Adrenal gland (tissue), 5 donors: ENCODE measurements at regions not wholly inside any gene's neighbourhood (a gene's known extent, or its start where the extent isn't known, plus 50 kb on each side); places are given as distances from the start of the nearest gene placed in this dataset.

ENCODE experiments used
- POLR2A ChIP-seq, 2 donors: fragments of 450-650 bp; IDR thresholded peaks; one replicate each; pipeline ENCODE4 v1.6.1; 2017; ENCODE audit warnings: antibody characterized with exemption in 2 of 2, mild to moderate bottlenecking in 2 of 2, moderate library complexity in 1 of 2
- TF ChIP-seq, protein P1 (sequence below), 6 experiments: fragments of 450-650 bp in 4 of 6; fragments of 200-600 bp in 2 of 6; sonication (generic) in 1 of 6; IDR thresholded peaks; 1 replicate in 5 of 6; 2 replicates in 1 of 6; pipeline versions ENCODE4 v1.5.1 to v1.8.0; 2016 to 2021; ENCODE audit warnings: antibody characterized with exemption in 6 of 6, mild to moderate bottlenecking in 2 of 6, moderate library complexity in 1 of 6
- donor health status: DM: no; HTN: no; CAD: no.

DNA sequence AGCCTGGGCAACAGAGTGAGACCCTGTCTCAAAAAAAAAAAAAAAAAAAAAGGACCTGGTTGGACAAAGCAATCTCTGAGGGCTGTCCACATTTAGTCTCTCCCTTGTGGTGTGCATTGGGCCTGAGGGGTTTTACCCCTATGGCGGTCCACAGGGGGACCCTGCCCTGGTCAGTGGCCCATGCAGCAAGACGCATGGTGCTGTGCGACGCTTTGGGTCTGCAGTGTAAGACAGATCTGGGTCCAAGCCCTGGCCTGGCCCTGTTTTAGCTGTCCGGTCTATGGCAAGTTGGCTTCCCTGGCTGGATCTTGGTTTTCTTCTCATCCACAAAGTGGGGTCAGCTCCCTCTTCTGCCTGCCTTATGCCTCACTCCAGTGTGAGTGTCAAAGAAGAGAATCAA is 123.2 kb upstream of the NLRP1 start:
- TF ChIP-seq, protein P1, sequence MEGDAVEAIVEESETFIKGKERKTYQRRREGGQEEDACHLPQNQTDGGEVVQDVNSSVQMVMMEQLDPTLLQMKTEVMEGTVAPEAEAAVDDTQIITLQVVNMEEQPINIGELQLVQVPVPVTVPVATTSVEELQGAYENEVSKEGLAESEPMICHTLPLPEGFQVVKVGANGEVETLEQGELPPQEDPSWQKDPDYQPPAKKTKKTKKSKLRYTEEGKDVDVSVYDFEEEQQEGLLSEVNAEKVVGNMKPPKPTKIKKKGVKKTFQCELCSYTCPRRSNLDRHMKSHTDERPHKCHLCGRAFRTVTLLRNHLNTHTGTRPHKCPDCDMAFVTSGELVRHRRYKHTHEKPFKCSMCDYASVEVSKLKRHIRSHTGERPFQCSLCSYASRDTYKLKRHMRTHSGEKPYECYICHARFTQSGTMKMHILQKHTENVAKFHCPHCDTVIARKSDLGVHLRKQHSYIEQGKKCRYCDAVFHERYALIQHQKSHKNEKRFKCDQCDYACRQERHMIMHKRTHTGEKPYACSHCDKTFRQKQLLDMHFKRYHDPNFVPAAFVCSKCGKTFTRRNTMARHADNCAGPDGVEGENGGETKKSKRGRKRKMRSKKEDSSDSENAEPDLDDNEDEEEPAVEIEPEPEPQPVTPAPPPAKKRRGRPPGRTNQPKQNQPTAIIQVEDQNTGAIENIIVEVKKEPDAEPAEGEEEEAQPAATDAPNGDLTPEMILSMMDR (IDR thresholded peaks at IDR 0.05) = no peak
- no peak for TF ChIP-seq POLR2A (IDR thresholded peaks at IDR 0.05)
